ENCODE measurements at regions not wholly inside any gene's neighbourhood (a gene's known extent, or its start where the extent isn't known, plus 50 kb on each side); places are given as distances from the start of the nearest gene placed in this dataset.

- TF ChIP-seq POLR2A (IDR thresholded peaks at IDR 0.05) (no peak), CTCF (IDR thresholded peaks at IDR 0.05) (peak in 3 of 4 experiments; percentile 27 to 74 (median 60)), EP300 (IDR thresholded peaks at IDR 0.05) (no peak)
These were observed 50.6 kb upstream of the UQCRFS1 start for GRCh38 chr19:29263305-29264135.
